ENCODE measurements at regions not wholly inside any gene's neighbourhood (a gene's known extent, or its start where the extent isn't known, plus 50 kb on each side); places are given as distances from the start of the nearest gene placed in this dataset.
"Not testable (repeated sequence)": the region's sequence is repeated elsewhere in the genome, so short reads cannot be mapped to it uniquely, and the experiment has no call there.

DNA sequence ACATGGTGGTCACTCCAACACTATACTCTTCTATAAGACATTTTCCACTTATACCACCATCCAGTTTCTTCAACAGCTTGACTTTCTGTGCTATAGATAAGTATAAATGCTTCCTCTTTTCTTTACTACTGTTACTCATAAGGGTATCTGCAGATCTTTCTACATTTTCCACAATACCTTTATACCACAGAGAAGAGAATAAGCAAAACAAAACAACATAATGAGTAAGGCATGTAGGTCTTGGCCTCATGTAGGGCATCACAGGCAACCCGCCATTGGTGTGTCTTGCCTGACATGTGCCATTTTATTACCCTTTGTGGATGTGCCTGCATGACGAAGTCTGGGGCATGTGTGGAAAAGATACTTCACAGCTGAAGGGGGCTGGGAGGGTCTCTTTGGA, 265.3 kb upstream of the STARD13 start:
- DNase-seq (ENCODE audit: low read depth in 2 of 2): no peak

DNA sequence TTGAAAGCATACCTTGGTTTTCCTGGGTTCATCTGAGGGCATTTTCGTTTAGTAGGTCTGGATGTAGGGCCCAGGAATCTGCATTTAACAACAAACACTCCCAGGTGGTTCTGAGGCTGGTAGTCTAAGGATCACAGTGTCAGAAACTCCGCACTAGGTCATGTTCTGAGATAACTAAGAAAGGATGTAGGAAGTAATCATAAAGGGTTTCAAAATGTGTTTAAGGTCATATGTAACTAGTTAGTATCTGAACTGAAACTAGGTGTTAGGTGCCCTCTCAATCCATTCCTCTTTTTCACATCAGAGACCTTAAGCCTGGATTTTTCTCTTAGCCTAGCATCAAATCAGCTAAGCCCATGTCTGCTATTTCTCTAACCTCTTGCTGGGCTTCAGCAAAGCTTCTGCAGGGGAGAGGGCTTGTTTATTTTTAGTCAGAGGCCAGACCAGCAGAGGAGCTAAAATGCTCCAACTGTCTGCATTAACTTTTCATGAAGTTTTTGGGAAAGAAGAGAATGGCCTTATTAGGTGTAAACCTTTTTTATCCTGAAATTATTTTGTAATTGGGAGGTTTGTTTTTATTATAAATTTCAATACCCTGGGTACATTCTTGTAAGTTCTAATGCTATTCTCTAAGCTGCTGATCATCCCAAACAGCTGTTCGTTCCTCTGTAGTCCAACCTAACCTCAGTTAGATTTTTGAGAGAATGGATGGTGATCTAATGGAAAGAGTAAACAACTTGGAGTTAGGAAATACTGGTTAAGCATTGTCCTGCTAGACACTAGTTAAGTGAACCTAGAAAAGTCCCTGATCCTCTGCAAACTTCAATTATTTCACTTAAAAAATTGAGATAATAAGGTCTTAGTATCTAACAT, 262.8 kb upstream of the RFC3 start:
- DNase-seq (ENCODE audit: low read depth in 2 of 2): no peak

DNA sequence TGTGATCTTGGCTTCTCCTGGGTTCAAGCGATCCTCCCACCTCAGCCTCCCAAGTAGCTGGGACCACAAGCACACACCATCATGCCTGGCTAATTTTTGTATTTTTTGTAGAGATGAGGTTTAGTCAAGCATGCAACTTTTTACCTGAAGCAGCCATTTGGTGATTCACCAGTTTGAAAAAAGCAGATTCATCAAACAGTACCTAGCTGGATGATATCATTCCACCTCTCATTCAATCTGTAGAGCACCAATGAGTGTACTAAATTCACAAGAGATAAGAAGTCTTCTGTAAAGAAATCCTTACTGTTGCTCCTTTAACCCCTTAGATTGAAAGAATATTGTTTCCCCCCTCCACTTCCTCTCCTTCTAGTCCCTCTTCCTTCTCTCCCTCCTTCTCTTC, 261.1 kb upstream of the RFC3 start:
- no peak for DNase-seq (ENCODE audit: low read depth in 2 of 2)

DNA sequence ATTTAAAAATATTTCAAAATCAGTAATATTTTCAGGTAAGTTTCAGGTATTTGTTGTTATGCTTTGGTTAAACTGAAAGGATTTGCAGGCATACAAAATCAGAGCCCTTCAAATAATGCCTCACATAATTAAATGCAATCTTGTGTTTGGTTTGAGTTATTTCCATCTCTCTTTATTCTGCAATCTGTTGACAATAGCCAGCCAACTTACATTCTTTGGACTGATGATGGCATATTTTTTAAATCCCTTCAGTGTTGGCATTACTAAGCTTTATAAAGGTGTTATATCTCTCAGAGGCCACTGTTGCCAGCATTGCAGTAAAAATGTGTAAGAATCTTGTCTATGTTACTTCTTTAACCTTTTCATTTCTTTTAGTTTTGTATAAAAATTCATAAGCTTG, 257.2 kb upstream of the RFC3 start:
- DNase-seq (ENCODE audit: low read depth in 2 of 2): no peak

DNA sequence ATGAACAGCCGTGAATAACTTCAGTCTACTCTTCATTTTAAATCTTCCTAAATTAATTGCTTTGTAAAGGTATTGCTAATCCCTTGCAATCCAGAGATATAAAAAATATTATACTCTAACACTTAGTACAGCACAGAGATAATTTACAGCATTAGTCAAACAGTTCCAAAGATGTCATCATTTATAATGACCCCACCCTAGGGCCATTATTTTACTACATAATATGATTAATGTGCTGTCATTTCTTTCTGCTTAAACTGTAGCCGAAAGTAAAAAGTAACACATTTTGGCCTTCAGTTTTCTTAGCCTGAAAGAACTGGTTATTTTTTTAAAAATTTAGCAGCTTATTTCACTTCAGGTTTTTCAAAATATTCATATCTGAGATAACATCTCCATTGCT, 256.3 kb upstream of the RFC3 start:
- no peak for DNase-seq (ENCODE audit: low read depth in 2 of 2)

DNA sequence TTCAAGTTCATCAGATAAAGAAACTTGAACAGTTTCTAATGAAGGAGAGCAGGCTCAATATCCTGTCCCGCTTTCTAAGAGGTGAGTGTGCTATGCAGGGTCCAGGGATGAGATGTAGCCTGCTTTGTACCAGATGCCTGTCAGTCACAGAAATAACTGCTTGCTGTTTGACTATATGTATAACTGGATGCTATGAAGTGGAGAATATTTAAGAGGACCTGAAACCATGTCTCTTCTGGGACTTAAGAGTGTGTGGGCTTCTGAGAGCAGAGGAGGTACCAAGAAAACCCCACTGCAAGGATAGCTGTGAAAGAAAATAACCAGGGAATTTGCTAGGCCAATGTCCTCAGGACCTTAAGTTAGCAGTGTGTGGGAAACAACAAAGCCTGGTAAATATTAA, 246.3 kb upstream of the RFC3 start:
- no peak for DNase-seq (ENCODE audit: low read depth in 2 of 2)

DNA sequence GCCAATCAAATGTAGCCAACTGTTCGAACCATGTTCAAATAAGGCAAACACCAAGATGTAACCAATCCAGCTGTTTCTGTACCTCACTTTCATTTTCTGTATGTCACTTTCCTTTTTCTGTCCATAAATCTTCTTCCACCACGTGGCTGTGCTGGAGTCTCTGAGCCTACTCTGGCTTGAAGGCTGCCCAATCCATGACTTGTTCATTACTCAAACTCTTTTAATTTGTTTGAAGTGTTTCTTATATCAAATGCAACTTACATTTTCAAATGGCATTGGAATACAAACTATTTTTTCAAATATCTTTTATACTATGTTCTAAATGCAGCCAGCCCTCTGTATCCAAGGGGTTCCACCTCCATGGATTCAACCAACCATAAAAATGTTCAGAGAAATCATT, 245.6 kb upstream of the RFC3 start:
- DNase-seq (ENCODE audit: low read depth in 2 of 2): not testable (repeated sequence)

DNA sequence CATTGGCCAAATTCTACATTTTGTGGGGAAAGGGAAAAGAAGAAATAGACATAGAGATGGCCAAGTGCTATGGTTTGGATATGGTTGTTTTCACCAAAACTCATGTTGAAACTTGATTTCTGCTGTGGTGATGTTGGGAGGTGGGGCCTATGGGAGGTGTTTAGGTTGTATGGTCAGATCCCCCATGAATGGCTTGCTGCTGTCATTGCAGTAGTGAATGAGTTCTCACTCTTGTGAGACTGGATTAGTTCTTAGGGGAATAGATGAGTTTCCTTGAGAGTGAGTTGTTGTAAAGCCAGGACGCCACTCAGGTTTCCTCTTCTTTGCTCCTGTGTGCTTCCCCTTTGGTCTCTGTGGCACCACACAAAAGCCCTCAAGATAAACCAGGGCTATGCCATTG, 242.6 kb upstream of the RFC3 start:
- no peak for DNase-seq (ENCODE audit: low read depth in 2 of 2)

DNA sequence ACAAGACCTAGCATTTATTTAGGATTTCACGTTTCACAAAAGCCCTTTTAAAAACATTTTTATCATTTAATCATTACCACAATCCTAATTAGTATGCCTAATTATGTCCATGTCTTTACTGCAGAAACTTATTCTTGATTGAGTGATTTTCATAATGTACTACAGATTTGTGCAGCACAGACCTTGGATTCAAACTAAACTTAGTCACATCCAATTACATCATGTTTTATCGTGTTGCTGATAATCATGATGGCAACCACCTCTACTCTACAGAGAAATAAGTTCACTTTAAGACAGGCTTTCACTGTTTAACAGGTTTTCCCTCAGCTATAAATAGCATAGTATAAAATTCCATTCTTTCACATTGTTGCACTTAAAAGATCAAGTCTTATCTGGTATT, 240.9 kb upstream of the RFC3 start:
- no peak for DNase-seq (ENCODE audit: low read depth in 2 of 2)

DNA sequence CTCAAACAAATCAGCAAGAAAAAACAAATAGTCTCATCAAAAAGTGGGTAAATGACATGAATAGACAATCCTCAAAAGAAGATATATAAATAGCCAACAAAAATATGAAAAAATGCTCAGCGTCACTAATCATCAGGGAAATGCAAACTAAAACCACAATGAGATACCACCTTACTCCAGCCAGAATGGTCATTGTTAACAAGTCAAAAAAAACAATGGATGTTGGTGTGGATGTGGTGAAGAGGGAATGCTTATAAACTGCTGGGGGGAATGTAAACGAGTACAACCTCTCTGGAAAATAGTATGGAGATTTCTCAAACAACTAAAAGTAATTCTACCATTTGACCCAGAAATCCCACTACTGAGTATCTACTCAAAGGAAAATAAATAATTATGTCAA, 239.2 kb upstream of the RFC3 start:
- no peak for DNase-seq (ENCODE audit: low read depth in 2 of 2)

DNA sequence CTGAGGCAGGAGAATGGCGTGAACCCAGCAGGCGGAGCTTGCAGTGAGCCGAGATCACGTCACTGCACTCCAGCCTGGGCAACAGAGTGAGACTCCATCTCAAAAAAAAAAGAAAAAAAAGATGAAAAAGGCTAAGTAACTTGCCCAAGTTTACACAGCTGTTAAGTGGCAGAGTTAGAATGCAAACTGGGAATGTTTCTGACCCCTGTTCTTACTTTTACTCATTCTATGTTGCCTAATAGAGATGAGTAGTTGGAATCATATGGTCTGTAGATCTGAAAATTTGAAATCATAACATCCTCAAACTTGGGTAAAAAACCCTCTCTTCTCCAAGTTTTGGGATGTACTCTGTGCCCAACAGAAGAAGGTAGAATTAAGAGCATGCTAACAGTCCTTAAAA, 235.8 kb upstream of the RFC3 start:
- DNase-seq (ENCODE audit: low read depth in 2 of 2): no peak

DNA sequence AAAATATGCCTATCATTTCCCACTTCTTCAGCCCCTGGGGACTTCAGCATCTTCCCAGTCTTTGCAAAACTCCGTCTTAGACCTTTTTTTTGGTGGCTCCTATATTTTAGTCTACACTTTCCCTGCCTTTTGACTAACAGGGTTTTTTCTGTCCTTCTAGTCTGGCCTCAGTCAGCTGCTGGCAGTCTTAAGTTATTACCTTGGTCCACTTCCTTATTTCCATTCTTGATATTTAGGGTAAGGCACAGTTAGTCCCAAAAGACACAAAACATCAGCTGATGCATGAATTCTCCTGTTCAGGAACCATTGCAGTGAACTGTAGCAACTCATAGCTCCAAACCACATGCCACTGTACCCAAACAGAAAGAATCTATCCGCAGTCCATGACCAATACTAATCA, 234.6 kb upstream of the RFC3 start:
- DNase-seq (ENCODE audit: low read depth in 2 of 2): no peak

DNA sequence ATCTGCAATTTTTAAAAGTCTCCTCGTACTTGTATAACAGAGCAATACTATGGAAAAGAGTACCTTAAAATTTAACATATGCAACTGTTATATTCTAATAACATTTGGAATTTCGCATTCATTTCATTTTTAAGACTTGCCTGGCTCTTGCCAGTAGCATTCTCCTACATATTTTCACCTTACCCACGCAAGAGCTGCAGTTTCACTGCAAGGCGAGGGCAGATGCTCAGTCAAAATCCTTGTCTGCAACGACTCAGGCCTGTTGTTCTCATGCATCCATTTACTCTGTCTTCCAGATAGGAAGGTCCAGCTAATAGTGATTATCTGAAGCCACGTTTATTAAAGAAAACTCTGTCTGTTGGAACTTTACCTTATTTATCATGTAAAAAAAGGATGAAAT, 227.0 kb upstream of the RFC3 start:
- no peak for DNase-seq (ENCODE audit: low read depth in 2 of 2)

DNA sequence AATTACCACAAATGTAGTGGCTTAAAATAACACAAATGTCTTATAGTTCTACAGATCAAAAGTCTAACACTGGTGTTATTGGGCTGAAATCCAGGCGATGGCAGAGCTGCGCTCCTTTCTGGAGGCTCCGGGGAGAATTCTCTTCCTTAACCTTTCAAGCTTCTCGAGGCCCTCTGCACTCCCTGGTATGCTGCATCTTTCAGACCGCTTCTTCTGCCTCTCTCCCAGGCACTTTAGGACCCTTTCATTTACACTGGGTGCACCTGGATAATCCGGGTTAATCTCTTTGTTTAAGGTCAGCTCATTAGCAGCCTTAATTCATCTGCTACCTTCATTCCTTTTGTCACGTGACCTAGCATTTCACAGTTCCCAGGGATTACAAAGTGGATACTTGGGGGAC, 211.3 kb upstream of the RFC3 start:
- no peak for DNase-seq (ENCODE audit: low read depth in 2 of 2)

DNA sequence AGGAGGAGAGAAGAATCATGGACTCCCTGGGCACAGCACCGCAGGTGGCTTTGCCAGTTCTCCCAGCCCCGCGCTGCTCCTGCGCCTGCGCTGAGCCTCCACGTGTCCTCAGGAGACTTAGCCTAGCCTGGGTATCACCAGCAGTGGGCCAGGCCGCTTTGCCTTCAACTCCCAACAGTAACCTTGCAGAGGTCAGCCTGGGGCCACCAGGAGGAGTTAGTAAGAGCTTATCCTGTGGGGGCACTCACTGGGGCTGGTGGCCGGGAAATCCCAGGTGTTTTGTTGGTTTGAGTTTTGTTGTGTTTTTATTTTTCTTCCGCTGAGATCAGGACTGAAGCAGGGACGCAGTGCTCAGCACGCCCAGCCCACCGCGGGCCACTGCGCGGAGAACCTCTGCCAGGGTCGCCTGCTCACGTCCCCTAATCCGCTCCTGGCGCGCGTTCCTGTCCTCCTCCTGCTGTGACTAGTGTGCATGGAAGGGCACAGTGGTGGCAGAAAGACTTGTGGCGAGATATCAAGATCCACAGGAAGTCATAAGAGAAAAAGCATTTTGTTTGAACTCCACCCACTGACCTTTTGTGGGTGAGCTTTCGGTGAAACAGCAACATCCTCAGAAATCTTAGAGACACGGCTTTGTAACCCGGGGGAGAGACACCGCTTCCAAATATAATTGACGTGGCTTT, 207.4 kb upstream of the RFC3 start:
- peak; percentile 47 for DNase-seq (ENCODE audit: low read depth in 2 of 2)

DNA sequence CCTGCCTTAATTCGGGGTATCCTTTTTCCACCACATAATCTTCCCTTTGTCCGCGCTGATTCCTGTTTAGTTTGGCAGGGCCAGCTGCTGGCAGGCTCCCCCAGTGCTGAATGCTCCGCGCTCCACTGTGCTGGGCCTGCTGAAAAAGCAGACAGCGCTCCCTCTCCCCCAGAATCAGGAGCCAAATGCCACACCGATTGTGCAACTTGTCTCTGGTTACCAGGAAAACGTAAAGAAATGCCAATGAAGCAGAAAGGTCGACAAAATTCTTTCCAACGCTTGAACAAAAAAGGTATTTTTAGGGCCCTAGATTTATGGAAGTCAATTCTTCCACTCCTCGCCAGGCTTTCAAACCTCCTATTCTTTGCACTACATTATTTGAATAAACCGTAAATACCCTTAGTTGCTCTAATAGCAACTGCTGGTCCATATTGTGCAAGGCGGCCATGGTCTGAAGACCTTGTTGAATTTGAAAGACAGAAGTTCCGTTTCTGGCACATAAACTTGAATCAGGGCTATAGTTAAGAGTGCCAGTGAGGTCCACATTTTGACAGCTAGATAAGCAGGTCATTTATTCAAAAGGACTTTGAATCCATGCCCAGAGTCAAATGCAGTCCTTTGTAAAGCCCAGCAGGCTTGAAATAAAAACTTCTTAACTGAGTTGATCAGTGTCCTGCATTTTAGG, 206.7 kb upstream of the RFC3 start:
- DNase-seq (ENCODE audit: low read depth in 2 of 2): no peak

DNA sequence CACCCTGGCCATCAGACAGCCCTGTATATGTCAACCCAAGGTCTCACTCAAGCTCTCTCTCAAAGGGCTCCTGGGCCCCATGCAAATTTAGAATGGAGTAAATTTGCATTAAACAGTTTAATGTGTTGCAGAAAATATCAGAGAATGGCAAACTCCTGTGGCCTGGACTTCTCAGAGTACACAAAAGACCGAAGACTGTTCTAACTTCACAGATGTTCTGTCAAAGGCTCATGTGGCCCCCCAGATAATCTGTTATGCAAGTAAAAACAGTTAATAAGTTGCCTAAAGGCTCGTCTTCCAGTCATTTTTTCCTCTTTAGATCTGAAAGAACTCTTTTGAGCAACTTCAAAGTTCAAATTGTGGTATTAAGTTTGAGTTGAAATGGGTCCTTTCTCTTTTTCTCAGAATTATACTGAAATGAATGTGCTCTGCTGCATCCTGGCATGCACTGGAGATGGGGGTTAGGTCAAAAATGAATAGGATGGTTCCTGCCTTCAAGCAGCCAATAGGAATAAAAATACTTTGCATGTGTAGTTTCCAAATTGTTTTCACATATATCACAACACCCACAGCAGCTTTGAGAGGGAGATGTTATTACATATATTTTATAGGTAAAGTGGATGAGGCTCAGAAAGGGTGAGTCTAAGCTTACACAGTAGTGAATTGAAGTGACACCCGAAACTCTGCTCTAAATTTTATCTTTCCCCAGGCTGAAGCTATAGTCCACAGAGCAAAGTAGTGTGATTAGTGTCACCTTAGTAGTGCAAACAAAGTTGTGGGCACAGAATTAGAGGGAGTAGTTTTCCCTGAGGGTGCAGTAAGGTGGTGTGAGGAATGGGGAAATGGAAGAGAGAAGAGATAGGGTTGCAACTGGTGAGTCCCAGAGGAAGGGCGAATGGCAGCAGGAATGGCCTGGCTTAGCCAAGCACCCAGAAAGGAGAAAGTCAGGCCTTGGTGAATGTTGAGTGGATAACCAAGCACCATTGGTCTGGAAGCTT, 205.0 kb upstream of the RFC3 start:
- peak in 1 of 2 donors; percentile 15 for DNase-seq (ENCODE audit: low read depth in 2 of 2)

DNA sequence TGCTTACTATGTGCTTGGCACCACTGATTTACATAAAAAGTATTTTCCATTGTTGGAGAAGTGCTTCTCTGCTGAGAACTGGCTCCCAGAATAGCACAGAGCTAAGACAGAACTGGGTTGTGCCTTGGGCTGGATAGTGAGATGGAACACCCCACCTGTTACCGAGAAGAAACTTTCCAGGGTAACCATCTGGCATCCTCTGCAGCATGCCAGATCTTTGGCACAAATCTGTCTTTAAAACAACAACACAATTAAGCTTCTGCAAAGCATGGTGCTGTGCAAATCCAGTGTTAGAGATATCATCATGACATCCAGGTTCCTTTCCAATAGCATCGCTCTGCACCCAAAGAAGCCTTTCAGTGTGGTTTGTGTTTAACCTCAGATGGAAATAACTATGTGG, 202.5 kb upstream of the RFC3 start:
- DNase-seq (ENCODE audit: low read depth in 2 of 2): no peak

DNA sequence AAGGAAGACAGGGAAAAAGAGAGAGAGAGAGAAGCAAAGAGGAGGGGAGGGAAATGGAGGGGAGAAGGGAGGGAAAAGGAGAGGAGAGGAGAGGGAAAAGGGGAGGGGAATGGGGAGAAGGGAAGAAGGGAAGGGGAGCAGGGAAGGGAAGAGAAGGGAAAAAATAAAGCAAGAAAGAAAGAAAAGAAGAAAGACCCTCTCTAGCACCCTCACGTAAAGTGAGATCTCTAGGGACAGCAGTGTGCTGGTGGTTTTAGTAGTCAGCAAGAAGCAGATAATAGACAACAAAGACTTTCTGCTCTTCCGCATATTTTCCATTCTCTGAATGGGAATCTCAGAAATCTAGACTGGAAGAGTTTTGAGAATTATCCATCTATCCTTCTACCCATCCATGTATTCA, 201.8 kb upstream of the RFC3 start:
- DNase-seq (ENCODE audit: low read depth in 2 of 2): no peak

DNA sequence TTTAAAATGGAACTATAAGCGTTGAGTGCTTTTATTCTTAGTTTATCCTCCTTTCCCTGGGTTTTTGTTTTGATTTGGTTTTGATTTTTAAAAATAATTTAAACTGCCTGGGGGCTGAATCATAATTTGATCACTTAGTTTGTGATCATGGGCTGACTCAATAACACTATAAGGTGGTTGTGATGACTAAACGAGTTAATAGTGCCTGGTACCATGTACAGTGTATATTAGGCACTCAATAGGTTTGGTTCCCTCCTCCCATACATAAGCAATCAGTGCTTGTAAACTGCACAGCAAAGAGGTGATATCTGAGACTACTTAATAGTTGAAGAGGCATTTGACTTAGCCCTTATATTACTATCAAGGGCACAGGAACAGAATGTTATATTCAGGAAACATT, 200.9 kb upstream of the RFC3 start:
- no peak for DNase-seq (ENCODE audit: low read depth in 2 of 2)

DNA sequence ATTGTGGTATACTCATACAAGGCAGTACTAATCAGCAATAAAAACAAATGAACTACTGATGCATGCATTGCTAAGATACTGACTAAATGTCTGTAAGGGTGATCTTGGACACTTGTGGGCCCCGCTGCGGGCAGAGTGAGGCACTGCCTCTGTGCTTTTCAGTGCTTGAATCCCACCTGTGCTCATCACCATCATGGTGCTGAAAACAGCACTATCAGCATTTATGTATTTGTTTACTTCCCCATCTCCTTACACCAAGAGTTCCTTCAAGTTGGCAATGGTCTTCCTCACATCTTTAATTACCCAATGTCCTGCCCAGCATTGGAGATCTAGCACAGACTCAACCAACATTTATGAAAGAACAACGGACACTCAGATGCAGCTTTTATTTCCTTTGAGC, 193.7 kb upstream of the RFC3 start:
- no peak for DNase-seq (ENCODE audit: low read depth in 2 of 2)

DNA sequence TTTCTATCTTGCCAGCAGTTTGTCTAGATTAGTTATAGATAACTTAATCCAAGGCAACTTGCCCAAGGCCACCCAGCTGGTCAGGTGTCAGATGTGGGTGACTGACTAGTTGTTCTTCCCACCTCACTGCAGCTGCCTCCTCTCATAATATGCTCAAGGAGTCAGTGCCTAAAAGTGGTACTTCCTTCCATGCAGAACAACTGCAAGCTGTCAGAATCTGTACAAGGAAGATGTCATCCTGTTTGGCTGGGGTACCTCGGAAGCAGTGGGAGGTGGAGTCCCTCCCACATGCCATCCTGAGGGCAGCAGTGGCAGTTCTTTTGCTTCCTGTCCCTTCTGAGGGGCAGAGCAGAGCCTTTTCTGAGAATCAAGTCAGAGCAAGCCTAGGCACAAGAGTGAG, 193.2 kb upstream of the RFC3 start:
- no peak for DNase-seq (ENCODE audit: low read depth in 2 of 2)

All from stimulated activated CD8-positive, alpha-beta memory T cell treated with anti-CD3 and anti-CD28 coated beads, Interleukin-15, amount 100 ng/mL, for 48 hours (primary cell).